Keratinocyte (primary cell): ENCODE measurements at regions not wholly inside any gene's neighbourhood (a gene's known extent, or its start where the extent isn't known, plus 50 kb on each side); places are given as distances from the start of the nearest gene placed in this dataset.

Experiments used
- CTCF ChIP-seq, 3 experiments: IDR thresholded peaks in 1 of 3; conservative IDR thresholded peaks in 1 of 3; optimal IDR thresholded peaks in 1 of 3; 2 replicates in 2 of 3; 3 replicates in 1 of 3; pipeline versions ENCODE3 to v1.5.1; 2011; ENCODE audit warnings: low read length in 3 of 3, mild to moderate bottlenecking in 3 of 3, moderate library complexity in 2 of 3, control low read depth in 1 of 3, inconsistent platforms in 1 of 3; ENCODE audit not compliant: insufficient read depth in 2 of 3; ENCODE audit errors: extremely low read depth in 1 of 3
- EZH2 ChIP-seq: IDR thresholded peaks from one replicate; pipeline ENCODE4 v1.6.1; 2012; ENCODE audit warnings: inconsistent platforms, mild to moderate bottlenecking, low read length, moderate library complexity

GRCh38 chr13:109856350-109856749 lies 70.0 kb upstream of the IRS2 start:
- TF ChIP-seq CTCF (optimal IDR thresholded peaks at IDR 0.05 in 1 of 3, IDR thresholded peaks at IDR 0.05 in 1 of 3, conservative IDR thresholded peaks at IDR 0.05 in 1 of 3; ENCODE audit: extremely low read depth in 1 of 3, insufficient read depth in 2 of 3, low read length in 3 of 3): no peak
- TF ChIP-seq EZH2: no peak
